Keratinocyte (primary cell): ENCODE measurements at regions not wholly inside any gene's neighbourhood (a gene's known extent, or its start where the extent isn't known, plus 50 kb on each side); places are given as distances from the start of the nearest gene placed in this dataset.

Experiments used
- DNase-seq: peaks from one replicate; pipeline ENCODE4 v3.0.0-alpha.2; 2011; ENCODE audit warnings: low read depth, missing footprints, low spot score
- FAIRE-seq: peaks from 2 replicates; lab custom pipeline; 2011; peaks lifted over from hg19 to GRCh38; lab: Jason Lieb, UNC
- H2AFZ ChIP-seq: 2 replicates; pipeline ENCODE4 v1.6.0; 2012; ENCODE audit warnings: low read length, control low read depth, inconsistent platforms; ENCODE audit not compliant: control insufficient read depth
- H3K27ac ChIP-seq: 2 replicates; pipeline ENCODE4 v1.5.1; 2011; ENCODE audit warnings: low read length; ENCODE audit not compliant: control insufficient read depth, insufficient read depth
- H3K27me3 ChIP-seq: 3 replicates; pipeline ENCODE4 v1.6.0; 2011; ENCODE audit warnings: low read length; ENCODE audit not compliant: control insufficient read depth, insufficient read depth; ENCODE audit errors: extremely low read depth
- H3K36me3 ChIP-seq, 2 experiments: 2 replicates in 1 of 2; 3 replicates in 1 of 2; pipeline ENCODE4 v1.5.1; 2011; ENCODE audit warnings: low read length in 2 of 2, mild to moderate bottlenecking in 1 of 2; ENCODE audit not compliant: control insufficient read depth in 2 of 2, insufficient read depth in 2 of 2; ENCODE audit errors: extremely low read depth in 1 of 2
- H3K4me1 ChIP-seq: 3 replicates; pipeline ENCODE4 v1.5.1; 2011; ENCODE audit warnings: low read length; ENCODE audit not compliant: control insufficient read depth, insufficient read depth; ENCODE audit errors: extremely low read depth
- H3K4me2 ChIP-seq: 3 replicates; pipeline ENCODE4 v1.6.0; 2011; ENCODE audit warnings: low read depth, low read length; ENCODE audit not compliant: control insufficient read depth, insufficient read depth; ENCODE audit errors: extremely low read depth
- H3K4me3 ChIP-seq, 3 experiments: fragments of 200-600 bp in 1 of 3; sonication (generic) in 1 of 3; 2 replicates in 2 of 3; 3 replicates in 1 of 3; pipeline ENCODE4 v1.5.1; 2011 to 2016; ENCODE audit warnings: low read length in 3 of 3, mild to moderate bottlenecking in 3 of 3, control low read depth in 2 of 3, inconsistent platforms in 1 of 3, low read depth in 1 of 3, mixed read lengths in 1 of 3, mixed run types in 1 of 3, moderate library complexity in 1 of 3; ENCODE audit not compliant: control insufficient read depth in 2 of 3, insufficient read depth in 2 of 3; ENCODE audit errors: extremely low read depth in 1 of 3
- H3K79me2 ChIP-seq: 2 replicates; pipeline ENCODE4 v1.6.0; 2012; ENCODE audit warnings: low read length; ENCODE audit not compliant: control insufficient read depth, insufficient read depth
- H3K9ac ChIP-seq: 3 replicates; pipeline ENCODE4 v1.6.0; 2011; ENCODE audit warnings: low read length; ENCODE audit not compliant: control insufficient read depth, insufficient read depth; ENCODE audit errors: extremely low read depth
- H3K9me1 ChIP-seq: 3 replicates; pipeline ENCODE4 v1.6.0; 2011; ENCODE audit warnings: low read length; ENCODE audit not compliant: control insufficient read depth, insufficient read depth; ENCODE audit errors: extremely low read depth
- H3K9me3 ChIP-seq: 2 replicates; pipeline ENCODE4 v1.5.1; 2012; ENCODE audit warnings: low read depth, low read length; ENCODE audit not compliant: control insufficient read depth
- H4K20me1 ChIP-seq: 3 replicates; pipeline ENCODE4 v1.6.0; 2011; ENCODE audit warnings: low read length; ENCODE audit not compliant: control insufficient read depth, insufficient read depth; ENCODE audit errors: extremely low read depth
- EZH2 ChIP-seq: IDR thresholded peaks from one replicate; pipeline ENCODE4 v1.6.1; 2012; ENCODE audit warnings: inconsistent platforms, mild to moderate bottlenecking, low read length, moderate library complexity
- dilution Hi-C: fragments of 300-500 bp; cut with MboI; formaldehyde crosslinking; loops from one replicate; pipeline ENCODE4 v1.7.0; 2020; ENCODE audit warnings: low sequenced_read_pairs; ENCODE audit not compliant: extremely low pct_ligation_motif_present
- TF ChIP-seq, protein P1 (sequence below), 3 experiments: IDR thresholded peaks in 1 of 3; conservative IDR thresholded peaks in 1 of 3; optimal IDR thresholded peaks in 1 of 3; 2 replicates in 2 of 3; 3 replicates in 1 of 3; pipeline versions ENCODE3 to v1.5.1; 2011; ENCODE audit warnings: low read length in 3 of 3, mild to moderate bottlenecking in 3 of 3, moderate library complexity in 2 of 3, control low read depth in 1 of 3, inconsistent platforms in 1 of 3; ENCODE audit not compliant: insufficient read depth in 2 of 3; ENCODE audit errors: extremely low read depth in 1 of 3

DNA sequence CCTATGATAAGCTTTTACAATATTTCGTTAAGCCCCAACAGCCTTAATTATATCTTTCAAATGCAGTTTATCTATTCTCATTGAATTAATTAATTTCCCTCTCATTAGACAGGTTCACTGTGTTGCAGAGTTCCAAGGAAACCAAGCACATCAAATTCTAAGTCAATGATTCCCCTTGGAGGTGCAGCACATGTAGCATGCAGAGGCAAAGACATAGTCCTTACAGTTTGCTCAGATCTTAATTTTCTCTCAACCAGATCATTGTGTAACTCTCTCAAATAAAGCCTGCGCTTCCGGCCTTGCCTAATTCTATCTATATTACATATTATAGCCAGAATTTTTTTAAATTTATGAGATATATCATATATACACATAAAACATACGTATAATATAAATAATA lies 205.4 kb downstream of the GRIA2 start:
- Histone ChIP-seq H2AFZ (no peak overlapping the region), H3K27ac (no peak overlapping the region), H3K9me1 (no peaks in the 10 kb centered on the region), H3K4me2 (no peak overlapping the region), H4K20me1 (no peaks in the 10 kb centered on the region), H3K4me3 (no peak overlapping the region), H3K36me3 (no peaks in the 10 kb centered on the region), H3K9me3 (no peaks in the 10 kb centered on the region), H3K79me2 (no peaks in the 10 kb centered on the region), H3K9ac (no peak overlapping the region), H3K4me1 (no peaks in the 10 kb centered on the region), H3K27me3 (no peaks in the 10 kb centered on the region)
- TF ChIP-seq, protein P1, sequence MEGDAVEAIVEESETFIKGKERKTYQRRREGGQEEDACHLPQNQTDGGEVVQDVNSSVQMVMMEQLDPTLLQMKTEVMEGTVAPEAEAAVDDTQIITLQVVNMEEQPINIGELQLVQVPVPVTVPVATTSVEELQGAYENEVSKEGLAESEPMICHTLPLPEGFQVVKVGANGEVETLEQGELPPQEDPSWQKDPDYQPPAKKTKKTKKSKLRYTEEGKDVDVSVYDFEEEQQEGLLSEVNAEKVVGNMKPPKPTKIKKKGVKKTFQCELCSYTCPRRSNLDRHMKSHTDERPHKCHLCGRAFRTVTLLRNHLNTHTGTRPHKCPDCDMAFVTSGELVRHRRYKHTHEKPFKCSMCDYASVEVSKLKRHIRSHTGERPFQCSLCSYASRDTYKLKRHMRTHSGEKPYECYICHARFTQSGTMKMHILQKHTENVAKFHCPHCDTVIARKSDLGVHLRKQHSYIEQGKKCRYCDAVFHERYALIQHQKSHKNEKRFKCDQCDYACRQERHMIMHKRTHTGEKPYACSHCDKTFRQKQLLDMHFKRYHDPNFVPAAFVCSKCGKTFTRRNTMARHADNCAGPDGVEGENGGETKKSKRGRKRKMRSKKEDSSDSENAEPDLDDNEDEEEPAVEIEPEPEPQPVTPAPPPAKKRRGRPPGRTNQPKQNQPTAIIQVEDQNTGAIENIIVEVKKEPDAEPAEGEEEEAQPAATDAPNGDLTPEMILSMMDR (optimal IDR thresholded peaks at IDR 0.05 in 1 of 3, IDR thresholded peaks at IDR 0.05 in 1 of 3, conservative IDR thresholded peaks at IDR 0.05 in 1 of 3; ENCODE audit: extremely low read depth in 1 of 3, insufficient read depth in 2 of 3, low read length in 3 of 3): no peak
- no peak for TF ChIP-seq EZH2
- no peak for DNase-seq
- FAIRE-seq: no peak
- dilution Hi-C loops: no loop called here

DNA sequence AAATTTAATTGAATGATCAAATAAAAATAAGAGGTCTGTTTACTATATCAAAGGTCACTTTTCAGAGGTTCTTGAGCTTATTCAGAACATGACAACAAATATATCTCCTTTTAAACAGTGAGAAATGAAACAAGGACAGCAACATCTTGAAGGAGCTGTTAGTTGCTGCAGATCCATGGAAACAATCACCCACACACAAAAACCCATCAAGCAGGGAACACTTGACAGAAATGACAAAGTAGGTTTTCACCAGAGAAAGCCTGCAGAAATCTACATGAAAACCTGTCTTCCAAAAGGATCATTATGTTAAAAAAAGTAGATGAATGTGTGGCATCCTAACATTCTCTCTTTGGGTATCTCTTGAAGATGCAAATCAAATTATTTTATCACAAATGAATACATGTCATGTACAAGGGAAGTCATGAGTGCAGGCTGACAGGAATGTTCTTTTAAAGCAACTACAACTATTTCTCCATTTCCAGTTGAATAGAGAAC lies 203.0 kb downstream of the GRIA2 start:
- no peak overlapping the region for H2AFZ ChIP-seq
- H3K9me3 ChIP-seq: no peaks in the 10 kb centered on the region
- H3K27me3 ChIP-seq: no peaks in the 10 kb centered on the region
- TF ChIP-seq EZH2: no peak
- TF ChIP-seq, protein P1 (optimal IDR thresholded peaks at IDR 0.05 in 1 of 3, IDR thresholded peaks at IDR 0.05 in 1 of 3, conservative IDR thresholded peaks at IDR 0.05 in 1 of 3; ENCODE audit: extremely low read depth in 1 of 3, insufficient read depth in 2 of 3, low read length in 3 of 3): no peak
- no peaks in the 10 kb centered on the region for H3K79me2 ChIP-seq
- no peaks in the 10 kb centered on the region for H3K4me1 ChIP-seq
- H4K20me1 ChIP-seq: no peaks in the 10 kb centered on the region
- no peaks in the 10 kb centered on the region for H3K36me3 ChIP-seq
- no peaks in the 10 kb centered on the region for H3K9me1 ChIP-seq
- no peak for FAIRE-seq
- dilution Hi-C loops: no loop called here
- no peak overlapping the region for H3K4me2 ChIP-seq
- no peak overlapping the region for H3K9ac ChIP-seq
- DNase-seq: no peak
- no peak overlapping the region for H3K4me3 ChIP-seq
- H3K27ac ChIP-seq: no peak overlapping the region
